GM19467 (cell line): ENCODE measurements at regions not wholly inside any gene's neighbourhood (a gene's known extent, or its start where the extent isn't known, plus 50 kb on each side); places are given as distances from the start of the nearest gene placed in this dataset.
"Not testable (repeated sequence)": the region's sequence is repeated elsewhere in the genome, so short reads cannot be mapped to it uniquely, and the experiment has no call there.

ENCODE experiments used
- ATAC-seq: cut with Tn5 transposase; IDR thresholded peaks from one replicate; pipeline ENCODE4 v1.9.1; 2021; ENCODE audit warnings: mild to moderate bottlenecking, moderate library complexity; ENCODE audit not compliant: unreplicated experiment

DNA sequence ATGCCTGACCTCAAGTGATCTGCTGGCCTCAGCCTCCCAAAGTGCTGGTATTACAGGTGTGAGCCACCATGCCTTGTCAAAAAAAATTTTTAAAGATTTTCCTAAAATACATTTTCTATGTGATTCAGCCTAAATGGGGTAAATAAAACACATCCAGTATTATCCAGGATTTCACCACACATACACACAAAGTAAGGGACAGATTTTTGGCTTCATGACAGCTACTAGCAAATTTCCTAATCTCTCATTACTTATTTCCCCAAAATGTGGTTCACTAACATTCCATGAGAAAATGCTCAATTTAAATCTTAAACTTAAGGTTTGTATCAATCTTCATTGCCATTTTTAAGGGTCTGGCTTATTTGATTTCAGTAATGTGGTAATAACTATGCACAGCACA is 348.5 kb upstream of the INTU start:
- no peak for ATAC-seq

GRCh38 chr4:127291316-127291715 is 341.4 kb upstream of the INTU start:
- no peak for ATAC-seq

DNA sequence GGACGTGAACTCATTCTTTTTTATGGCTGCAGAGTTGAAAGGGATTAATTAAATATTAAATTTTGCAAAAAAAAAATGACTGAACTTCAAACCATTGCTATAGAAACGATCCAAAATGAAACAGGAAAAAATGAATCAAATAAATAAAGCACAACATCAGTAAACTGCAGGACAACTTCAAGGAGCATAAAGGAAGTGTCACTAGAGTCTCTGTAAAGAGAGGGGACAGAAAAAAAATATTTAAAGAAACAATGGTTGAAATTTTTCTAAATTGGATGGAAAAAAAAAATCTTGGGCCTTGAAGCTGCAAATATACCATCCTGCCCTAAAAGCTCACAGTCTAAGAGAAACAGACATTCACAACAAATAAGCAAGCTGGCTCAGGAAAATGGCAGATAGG is 339.3 kb upstream of the INTU start:
- no peak for ATAC-seq

DNA sequence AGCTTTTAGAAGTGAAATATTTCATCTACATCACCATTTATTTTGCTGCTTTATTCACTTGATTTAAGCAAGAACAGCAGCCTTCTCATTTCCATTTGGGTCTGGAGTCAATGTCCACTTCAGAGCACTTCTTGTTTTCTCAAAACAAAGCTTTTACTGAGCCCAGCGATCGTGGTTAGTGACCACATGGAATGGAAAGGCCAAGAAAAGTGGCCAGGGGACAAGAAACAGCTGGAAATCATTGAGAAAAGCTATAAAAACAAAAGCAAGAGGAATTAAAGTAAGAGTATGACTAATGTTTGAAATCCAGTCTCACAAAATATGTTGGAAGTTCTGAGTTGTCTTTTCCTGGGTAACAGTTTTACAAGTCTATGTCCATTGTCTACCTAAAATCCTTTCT is 328.4 kb upstream of the INTU start:
- no peak for ATAC-seq

- ATAC-seq, result no peak
These were observed 324.8 kb upstream of the INTU start for GRCh38 chr4:127307996-127308395.

- no peak for ATAC-seq
These were observed 323.2 kb upstream of the INTU start for GRCh38 chr4:127309369-127310102.

DNA sequence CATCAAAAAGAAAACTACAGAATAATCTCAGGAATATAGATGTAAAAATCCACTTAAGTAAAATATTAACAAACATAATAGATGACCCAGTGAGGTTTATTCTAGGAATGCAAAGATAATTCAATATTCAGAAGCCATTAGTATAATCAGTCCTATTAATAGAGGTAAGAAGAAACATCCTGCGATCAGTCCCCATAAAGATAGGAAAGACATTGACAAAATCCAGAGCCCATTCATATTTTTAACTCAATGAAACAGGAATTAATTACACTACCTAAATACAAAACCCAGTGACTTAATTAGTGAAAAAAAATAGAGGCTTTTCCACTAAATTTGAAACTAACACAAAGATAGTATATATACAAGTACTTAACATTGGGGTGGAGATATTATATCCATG is 321.4 kb upstream of the INTU start:
- no peak for ATAC-seq

DNA sequence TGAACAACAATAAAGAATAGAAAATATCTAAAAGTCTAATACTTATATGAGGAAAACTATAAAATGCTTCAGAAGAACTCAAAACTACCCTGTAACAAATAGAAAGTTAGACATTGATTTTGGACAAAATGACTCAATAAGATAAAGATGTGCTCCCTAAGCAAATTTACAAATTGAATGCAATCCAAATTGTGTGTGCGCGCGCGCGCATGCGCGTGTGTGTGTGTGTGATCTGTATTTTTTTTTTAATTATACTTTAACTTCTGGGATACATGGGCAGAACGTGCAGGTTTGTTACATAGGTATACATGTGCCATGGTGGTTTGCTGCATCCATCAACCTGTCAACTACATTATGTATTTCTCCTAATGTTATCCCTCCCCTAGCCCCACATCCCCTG is 320.8 kb upstream of the INTU start:
- ATAC-seq, result no peak

- no peak for ATAC-seq
These were observed 319.0 kb upstream of the INTU start for GRCh38 chr4:127313767-127314166.

GRCh38 chr4:127327491-127327890 is 305.3 kb upstream of the INTU start:
- ATAC-seq, result no peak

DNA sequence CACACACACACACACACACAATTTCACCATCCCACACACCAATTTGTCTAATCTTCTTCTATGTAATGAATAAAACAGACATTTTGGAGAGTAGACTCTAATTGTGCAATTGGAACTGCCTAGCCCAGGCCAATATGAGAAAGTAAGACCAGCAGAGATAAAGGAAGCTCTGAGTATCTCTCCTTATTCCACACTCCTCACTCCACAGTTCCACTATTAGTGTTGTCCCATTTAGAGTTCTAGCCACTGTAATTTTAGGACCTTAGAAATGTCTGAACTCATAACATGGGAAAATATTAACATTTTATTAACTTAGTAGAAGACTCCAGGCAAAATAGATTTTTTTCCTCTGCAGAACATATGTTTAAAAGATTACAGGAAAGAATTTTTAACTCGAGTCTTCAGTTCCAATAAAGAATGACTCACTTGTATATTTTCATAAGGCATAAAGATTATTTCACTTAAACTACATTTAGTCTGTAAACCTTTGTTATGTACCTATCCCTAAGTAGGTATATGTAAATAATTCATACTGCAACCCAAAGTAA is 297.6 kb upstream of the INTU start:
- ATAC-seq, result no peak

DNA sequence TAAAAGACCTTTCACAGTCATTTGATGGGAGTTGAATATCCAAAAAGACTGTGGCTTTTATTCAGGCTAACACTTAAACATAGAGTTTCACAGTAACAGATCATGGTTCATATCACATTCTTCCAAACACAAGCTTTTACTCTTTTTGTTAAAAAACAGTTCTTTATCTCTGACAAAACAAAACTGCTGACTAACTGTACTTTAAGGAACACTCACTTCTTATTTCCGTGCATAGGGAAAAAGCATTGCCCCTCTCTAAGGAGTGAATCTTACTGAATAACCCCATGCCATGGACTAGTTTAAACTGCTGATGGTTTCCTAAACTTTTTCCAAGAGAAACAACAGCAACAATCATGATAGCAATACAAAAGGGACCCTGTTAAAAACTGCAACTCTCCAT is 297.0 kb upstream of the INTU start:
- ATAC-seq, result no peak

DNA sequence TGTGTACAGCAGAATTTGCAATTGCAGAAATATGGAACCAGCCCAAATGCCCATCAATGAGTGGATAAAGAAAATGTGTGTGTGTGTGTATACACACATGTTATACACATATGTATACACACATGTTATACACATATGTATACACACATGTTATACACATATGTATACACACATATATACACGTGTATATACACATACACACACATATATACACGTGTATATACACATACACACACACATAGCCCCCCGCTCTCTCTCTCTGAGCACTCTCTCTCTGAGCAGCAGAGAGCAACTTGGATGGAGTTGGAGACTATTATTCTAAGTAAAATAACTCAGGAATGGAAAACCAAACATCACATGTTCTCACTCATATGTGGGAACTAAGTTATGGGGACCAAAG is 289.6 kb upstream of the INTU start:
- not testable (repeated sequence) for ATAC-seq

GRCh38 chr4:127344071-127344470 is 288.7 kb upstream of the INTU start:
- ATAC-seq, result no peak

- ATAC-seq, result no peak
These were observed 284.8 kb upstream of the INTU start for GRCh38 chr4:127347936-127348335.

- ATAC-seq, result no peak
These were observed 280.3 kb upstream of the INTU start for GRCh38 chr4:127352220-127353113.

DNA sequence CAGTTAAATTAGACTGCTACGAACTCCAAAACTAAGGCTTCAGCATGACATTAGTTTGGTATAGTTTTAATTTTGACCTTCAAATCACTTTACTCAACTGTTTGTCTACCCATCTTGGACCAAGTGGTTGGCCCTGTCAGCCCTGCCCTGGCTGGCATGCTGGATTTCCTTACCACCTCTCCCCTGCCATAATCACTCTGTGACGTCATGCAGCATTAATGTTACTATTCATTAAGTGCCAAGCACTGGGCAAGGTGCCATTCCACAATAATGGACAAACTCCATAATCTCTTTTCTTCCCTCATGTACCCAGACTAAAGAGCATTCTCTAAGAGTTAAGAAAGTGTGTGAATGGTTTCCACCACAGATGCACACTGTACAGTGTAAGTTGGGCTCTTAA is 277.0 kb upstream of the INTU start:
- ATAC-seq, result no peak

DNA sequence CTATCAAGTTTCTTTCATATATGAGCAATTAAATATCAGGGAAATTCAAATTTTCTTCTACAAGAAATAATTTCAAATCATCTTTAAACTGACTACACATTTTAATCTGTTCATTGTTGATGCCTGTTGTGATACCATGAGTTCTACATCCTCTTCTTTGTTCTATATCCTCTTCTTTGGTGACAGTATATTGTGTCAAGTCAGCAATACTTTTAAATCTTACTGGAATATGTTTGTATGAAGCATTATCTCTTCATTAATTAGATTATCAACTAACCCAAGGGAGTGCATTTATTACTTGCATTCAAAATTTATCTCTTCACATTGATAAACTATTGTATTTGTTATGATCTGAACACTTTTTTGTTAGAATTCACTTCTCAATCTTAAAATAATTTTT is 275.0 kb upstream of the INTU start:
- no peak for ATAC-seq

GRCh38 chr4:127362686-127363085 is 270.1 kb upstream of the INTU start:
- no peak for ATAC-seq

DNA sequence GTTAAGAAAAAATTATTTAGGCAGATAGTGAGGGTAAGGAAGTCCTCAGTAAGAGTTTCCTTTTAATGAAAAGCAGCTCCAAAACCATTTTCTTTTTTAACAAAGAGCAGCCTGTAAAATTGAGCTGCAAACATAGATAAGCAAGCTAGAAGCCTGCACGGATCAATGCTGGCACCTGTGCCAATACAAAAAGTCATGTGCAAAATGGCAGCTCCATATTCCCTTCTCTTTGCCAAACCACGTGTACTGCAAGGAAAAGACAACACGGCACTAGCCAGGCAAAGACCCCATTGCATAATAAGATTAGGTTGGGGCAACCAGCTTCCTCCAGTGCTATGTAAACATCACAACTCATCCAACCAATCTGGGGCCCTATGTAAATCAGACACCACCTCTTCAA is 268.4 kb upstream of the INTU start:
- no peak for ATAC-seq

DNA sequence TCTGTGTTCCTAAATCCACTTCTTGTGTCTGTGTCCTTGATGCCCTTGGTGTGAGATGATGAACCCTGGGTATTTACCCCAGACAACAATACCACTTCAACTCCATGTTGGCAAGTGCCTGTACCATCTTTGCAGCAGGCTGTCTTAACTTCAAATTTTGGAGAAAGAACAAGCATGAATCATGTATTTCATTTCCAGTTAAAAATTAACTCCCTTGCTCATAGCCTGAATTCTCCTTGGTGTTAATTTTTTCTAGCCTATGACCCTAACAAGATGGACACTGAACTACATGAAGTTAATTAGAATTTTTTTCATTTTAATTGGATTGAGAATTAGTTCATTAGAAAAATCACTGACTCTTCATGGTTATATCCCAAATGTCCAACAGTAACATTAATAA is 267.8 kb upstream of the INTU start:
- ATAC-seq, result no peak

GRCh38 chr4:127370604-127371003 is 262.2 kb upstream of the INTU start:
- ATAC-seq, result no peak
